Subcutaneous abdominal adipose tissue (tissue), 5 donors: ENCODE measurements at regions not wholly inside any gene's neighbourhood (a gene's known extent, or its start where the extent isn't known, plus 50 kb on each side); places are given as distances from the start of the nearest gene placed in this dataset.
"Not testable (repeated sequence)": the region's sequence is repeated elsewhere in the genome, so short reads cannot be mapped to it uniquely, and the experiment has no call there.

Experiments used
- H3K27ac ChIP-seq: one replicate; pipeline ENCODE4 v1.7.0; 2013; ENCODE audit warnings: low read depth, mild to moderate bottlenecking, inconsistent platforms, low read length, moderate library complexity
- H3K27me3 ChIP-seq, 5 donors: one replicate each; pipeline ENCODE4 v1.7.0; 2013; ENCODE audit warnings: low read length in 5 of 5, inconsistent platforms in 1 of 5; ENCODE audit not compliant: control insufficient read depth in 5 of 5, insufficient read depth in 4 of 5
- H3K36me3 ChIP-seq, 5 donors: one replicate each; pipeline ENCODE4 v1.7.0; 2013; ENCODE audit warnings: low read length in 5 of 5; ENCODE audit not compliant: control insufficient read depth in 5 of 5, insufficient read depth in 5 of 5
- H3K4me1 ChIP-seq, 5 donors: one replicate each; pipeline ENCODE4 v1.7.0; 2013; ENCODE audit warnings: low read length in 5 of 5, mild to moderate bottlenecking in 3 of 5, moderate library complexity in 1 of 5; ENCODE audit not compliant: control insufficient read depth in 5 of 5, insufficient read depth in 5 of 5
- H3K4me3 ChIP-seq, 5 donors: one replicate each; pipeline ENCODE4 v1.7.0; 2013; ENCODE audit warnings: low read length in 5 of 5, low read depth in 1 of 5
- H3K9ac ChIP-seq, 5 donors: one replicate each; pipeline ENCODE4 v1.7.0; 2013; ENCODE audit warnings: low read length in 5 of 5, mild to moderate bottlenecking in 4 of 5, moderate library complexity in 3 of 5
- H3K9me3 ChIP-seq, 5 donors: one replicate each; pipeline ENCODE4 v1.7.0; 2013; ENCODE audit warnings: low read length in 5 of 5; ENCODE audit not compliant: control insufficient read depth in 5 of 5
- donor health status: healthy.
- donor health status: healthy.
- donor health status: healthy.
- donor health status: healthy.
- donor health status: healthy.

DNA sequence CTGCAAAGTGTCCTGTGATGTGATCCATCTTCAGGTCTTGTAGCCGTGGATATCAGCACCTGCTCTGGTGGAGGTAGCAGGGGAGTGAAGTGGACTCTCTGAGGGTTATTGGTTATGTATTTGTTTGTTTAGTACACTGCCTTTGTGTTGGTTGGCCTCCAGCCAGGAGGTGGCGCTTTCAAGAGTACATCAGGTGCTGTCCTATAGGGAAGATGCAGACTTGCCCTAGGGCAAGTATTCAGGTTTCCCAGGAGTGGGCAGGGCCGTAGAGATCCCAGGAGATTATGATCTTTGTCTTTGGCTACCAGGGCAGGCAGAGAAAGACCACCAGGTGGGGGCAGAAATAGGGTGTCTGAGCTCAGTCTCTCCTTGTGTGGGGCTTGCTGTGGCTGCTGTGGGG lies 411.8 kb downstream of the SOX11 start:
- Histone ChIP-seq H3K27ac (no peak overlapping the region), H3K27me3 (peaks cover 0 to 3% (median 0%) of the 10 kb centered on the region in 5 donors), H3K9me3 (no peaks in the 10 kb centered on the region)

GRCh38 chr2:6107290-6107689 lies 415.1 kb downstream of the SOX11 start:
- H3K4me3 ChIP-seq = no peak overlapping the region
- H3K9me3 ChIP-seq = no peaks in the 10 kb centered on the region
- H3K27me3 ChIP-seq = peaks cover 0 to 3% (median 0%) of the 10 kb centered on the region in 5 donors
- H3K36me3 ChIP-seq = no peaks in the 10 kb centered on the region
- H3K9ac ChIP-seq = no peak overlapping the region
- no peak overlapping the region for H3K27ac ChIP-seq
- H3K4me1 ChIP-seq = no peaks in the 10 kb centered on the region

More for the DNA sequence above, 411.8 kb downstream of the SOX11 start:
- H3K9ac ChIP-seq = no peak overlapping the region
- no peaks in the 10 kb centered on the region for H3K4me1 ChIP-seq
- H3K4me3 ChIP-seq = no peak overlapping the region
- H3K36me3 ChIP-seq = no peaks in the 10 kb centered on the region

DNA sequence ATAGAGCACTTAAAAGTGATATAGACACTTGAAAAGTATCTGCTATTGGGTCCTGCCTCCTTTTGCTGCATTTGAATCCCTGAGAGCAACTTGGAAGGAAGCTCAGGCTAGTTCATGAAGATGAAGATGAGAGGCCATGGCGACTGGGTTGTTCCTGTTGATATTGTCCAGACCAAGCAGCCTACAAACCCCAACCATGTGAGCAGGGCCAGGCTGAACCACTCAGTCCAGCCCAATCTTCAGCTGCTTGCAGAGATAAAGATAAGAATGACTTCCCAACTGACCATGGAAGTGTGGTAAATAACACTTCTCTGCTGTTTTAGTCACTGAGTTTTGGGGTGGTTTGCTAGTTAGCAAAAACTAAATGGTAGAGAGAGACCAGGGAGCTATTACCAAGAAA lies 417.6 kb downstream of the SOX11 start:
- H3K9ac ChIP-seq = no peak overlapping the region
- no peaks in the 10 kb centered on the region for H3K4me1 ChIP-seq
- H3K36me3 ChIP-seq = no peaks in the 10 kb centered on the region
- peaks cover 0 to 3% (median 0%) of the 10 kb centered on the region in 5 donors for H3K27me3 ChIP-seq
- no peak overlapping the region for H3K27ac ChIP-seq
- no peak overlapping the region for H3K4me3 ChIP-seq
- no peaks in the 10 kb centered on the region for H3K9me3 ChIP-seq

- Histone ChIP-seq H3K27me3 (peaks cover 0 to 3% (median 0%) of the 10 kb centered on the region in 5 donors), H3K4me1 (no peaks in the 10 kb centered on the region), H3K27ac (no peak overlapping the region), H3K9me3 (no peaks in the 10 kb centered on the region), H3K4me3 (no peak overlapping the region), H3K9ac (no peak overlapping the region), H3K36me3 (no peaks in the 10 kb centered on the region)
Measured at GRCh38 chr2:6111781-6112261, 419.6 kb downstream of the SOX11 start.

- Histone ChIP-seq H3K9ac (no peak overlapping the region), H3K27me3 (no peaks in the 10 kb centered on the region), H3K4me3 (no peak overlapping the region), H3K36me3 (no peaks in the 10 kb centered on the region), H3K9me3 (no peaks in the 10 kb centered on the region), H3K4me1 (no peaks in the 10 kb centered on the region), H3K27ac (no peak overlapping the region)
Measured at GRCh38 chr2:6113786-6114185, 421.6 kb downstream of the SOX11 start.

DNA sequence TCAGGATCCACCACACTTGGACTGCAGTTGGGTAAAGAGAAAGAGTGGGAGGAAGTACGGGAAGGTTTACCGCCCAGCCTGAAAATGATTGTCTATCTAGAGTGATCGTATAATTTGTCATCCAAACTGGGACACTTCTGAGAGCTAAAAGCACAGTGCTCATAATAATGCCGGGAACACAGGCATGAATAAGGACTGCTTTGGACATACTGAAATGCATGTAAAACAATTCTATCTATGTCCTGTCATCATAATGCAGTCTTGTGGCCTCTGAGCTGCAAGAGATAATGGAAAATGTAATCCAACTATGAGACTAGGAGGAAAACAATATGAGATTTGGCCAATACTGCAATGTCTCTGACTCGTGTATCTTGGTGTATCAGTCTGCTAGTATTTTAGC lies 435.5 kb downstream of the SOX11 start:
- Histone ChIP-seq H3K36me3 (no peaks in the 10 kb centered on the region), H3K27ac (no peak overlapping the region), H3K4me1 (no peaks in the 10 kb centered on the region), H3K9ac (no peak overlapping the region), H3K27me3 (no peaks in the 10 kb centered on the region), H3K9me3 (no peaks in the 10 kb centered on the region), H3K4me3 (no peak overlapping the region)

DNA sequence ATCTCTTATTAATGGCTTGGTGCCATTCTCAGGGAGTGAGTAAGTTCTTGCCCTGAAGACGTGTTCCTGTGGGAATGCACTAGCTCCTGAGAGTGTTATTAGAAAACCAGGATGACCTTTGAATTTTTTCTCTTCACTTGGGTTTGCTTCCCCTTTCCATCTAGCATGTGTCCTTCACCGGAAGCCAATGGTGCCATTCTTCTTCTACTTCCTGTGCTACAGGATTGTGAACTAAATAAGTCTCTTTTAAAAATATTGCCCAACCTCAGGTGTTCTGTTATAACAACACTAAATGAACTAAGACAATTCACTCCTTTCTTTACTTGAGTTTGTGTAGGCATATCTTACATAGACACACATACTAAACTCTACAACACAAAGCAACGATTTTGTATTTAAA lies 447.0 kb downstream of the SOX11 start:
- H3K36me3 ChIP-seq = no peaks in the 10 kb centered on the region
- peaks cover 3 to 20% (median 6%) of the 10 kb centered on the region in 5 donors for H3K9me3 ChIP-seq
- H3K27ac ChIP-seq = no peak overlapping the region
- no peaks in the 10 kb centered on the region for H3K27me3 ChIP-seq
- H3K4me3 ChIP-seq = no peak overlapping the region
- no peaks in the 10 kb centered on the region for H3K4me1 ChIP-seq
- no peak overlapping the region for H3K9ac ChIP-seq

GRCh38 chr2:6139916-6140315 lies 447.7 kb downstream of the SOX11 start:
- H3K27me3 ChIP-seq = no peaks in the 10 kb centered on the region
- H3K27ac ChIP-seq = no peak overlapping the region
- no peaks in the 10 kb centered on the region for H3K4me1 ChIP-seq
- no peak overlapping the region for H3K4me3 ChIP-seq
- H3K36me3 ChIP-seq = no peaks in the 10 kb centered on the region
- peaks cover 3 to 20% (median 7%) of the 10 kb centered on the region in 5 donors for H3K9me3 ChIP-seq
- no peak overlapping the region for H3K9ac ChIP-seq

- Histone ChIP-seq H3K9ac (no peak overlapping the region), H3K27me3 (no peaks in the 10 kb centered on the region), H3K9me3 (peaks cover 3 to 18% (median 7%) of the 10 kb centered on the region in 5 donors), H3K4me1 (no peaks in the 10 kb centered on the region), H3K4me3 (no peak overlapping the region), H3K27ac (no peak overlapping the region), H3K36me3 (no peaks in the 10 kb centered on the region)
Measured at GRCh38 chr2:6140509-6140908, 448.3 kb downstream of the SOX11 start.

- peaks cover 3 to 15% (median 7%) of the 10 kb centered on the region in 5 donors for H3K9me3 ChIP-seq
- H3K36me3 ChIP-seq = no peaks in the 10 kb centered on the region
- peak overlapping the region in 1 of 5 donors; percentile 26 for H3K4me3 ChIP-seq
- no peak overlapping the region for H3K9ac ChIP-seq
- H3K4me1 ChIP-seq = no peaks in the 10 kb centered on the region
- H3K27ac ChIP-seq = no peak overlapping the region
- H3K27me3 ChIP-seq = no peaks in the 10 kb centered on the region
Measured at GRCh38 chr2:6143812-6144211, 451.6 kb downstream of the SOX11 start.

DNA sequence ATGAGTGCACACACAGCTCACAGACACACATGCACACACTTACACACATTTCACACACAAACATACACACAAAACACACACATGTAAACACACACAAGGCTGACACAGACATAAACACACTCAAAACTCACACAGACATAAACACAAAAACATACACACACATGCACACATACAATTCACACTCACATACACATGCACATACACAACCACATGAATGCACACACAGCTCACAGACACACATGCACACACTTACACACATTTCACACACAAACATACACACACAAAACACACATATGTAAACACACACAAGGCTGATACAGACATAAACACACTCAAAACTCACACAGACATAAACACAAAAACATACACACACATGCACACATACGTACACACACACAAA lies 455.0 kb downstream of the SOX11 start:
- H3K27me3 ChIP-seq, H3K4me1 ChIP-seq, H3K9ac ChIP-seq, H3K36me3 ChIP-seq, H3K4me3 ChIP-seq, H3K27ac ChIP-seq: not testable (repeated sequence)
- peaks cover 3 to 11% (median 7%) of the 10 kb centered on the region in 5 donors for H3K9me3 ChIP-seq
